HG03025 (cell line): ENCODE measurements at regions not wholly inside any gene's neighbourhood (a gene's known extent, or its start where the extent isn't known, plus 50 kb on each side); places are given as distances from the start of the nearest gene placed in this dataset.

Source experiments
- ATAC-seq: cut with Tn5 transposase; IDR thresholded peaks from one replicate; pipeline ENCODE4 v1.9.1; 2021; ENCODE audit warnings: mild to moderate bottlenecking, moderate library complexity; ENCODE audit not compliant: unreplicated experiment, low FRiP score

- no peak for ATAC-seq
Observed at GRCh38 chr11:15649371-15650104, 534.8 kb downstream of the INSC start.

- ATAC-seq, result peak; percentile 95
Observed at GRCh38 chr11:15650105-15650938, 535.6 kb downstream of the INSC start.

DNA sequence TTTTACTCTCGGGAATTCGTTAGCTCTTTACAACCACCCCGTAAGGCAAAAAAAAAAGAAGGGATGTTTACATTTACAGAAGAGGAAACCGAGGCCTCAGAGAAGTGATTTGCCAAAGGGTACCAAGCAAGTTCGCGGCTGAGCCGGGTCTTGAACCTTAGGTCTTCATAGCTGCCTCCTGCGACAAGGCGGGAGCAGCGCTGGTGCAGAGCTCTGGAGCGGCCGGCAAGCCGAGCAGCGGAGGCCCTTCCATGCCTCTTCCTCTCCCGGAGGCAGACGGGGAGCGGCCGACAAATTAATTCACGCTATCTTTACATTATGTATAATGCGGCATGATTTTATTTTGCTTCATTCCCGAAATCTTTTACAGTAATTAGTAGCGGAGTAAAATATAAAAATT lies 536.3 kb downstream of the INSC start:
- ATAC-seq, result no peak

DNA sequence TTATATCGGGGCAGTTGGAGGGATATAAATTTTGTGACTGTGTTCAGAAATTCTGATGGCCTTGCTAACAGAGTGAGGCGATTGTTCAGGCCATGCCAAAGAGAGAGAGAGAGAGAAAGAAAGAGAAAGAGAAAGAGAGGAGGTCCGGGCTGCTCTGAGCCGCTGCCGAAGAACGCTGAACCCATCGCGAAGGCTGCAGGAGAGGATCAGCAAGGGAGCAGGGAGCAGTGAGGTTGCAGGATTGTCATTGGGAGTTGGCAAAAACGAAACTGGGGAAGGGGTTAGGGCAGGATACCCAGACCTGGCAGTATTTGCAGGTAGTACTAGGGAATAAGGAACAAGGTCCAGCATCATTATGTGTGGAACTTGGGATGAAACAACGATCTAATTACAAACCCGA lies 537.1 kb downstream of the INSC start:
- ATAC-seq, result no peak

GRCh38 chr11:15653191-15653710 lies 538.5 kb downstream of the INSC start:
- ATAC-seq, result no peak

DNA sequence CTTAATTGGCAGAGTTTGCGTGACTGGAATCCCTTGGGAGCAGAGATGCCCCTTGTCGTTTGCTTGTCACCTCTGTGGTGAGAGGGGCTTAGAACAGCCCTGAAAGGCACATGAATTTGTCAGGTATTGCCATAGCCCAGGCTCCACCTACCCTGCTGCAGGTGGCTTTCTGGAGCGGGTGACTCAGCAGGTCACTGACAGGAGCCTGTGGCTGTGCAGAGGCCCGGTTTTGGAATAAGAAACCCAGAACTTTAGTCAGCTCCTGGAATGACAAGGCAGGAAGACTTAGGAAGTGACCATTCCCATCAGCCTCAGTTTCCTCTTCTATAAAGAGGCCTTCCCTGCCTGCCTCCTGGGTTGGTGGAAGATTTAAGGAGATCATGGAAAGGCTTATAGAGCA lies 539.7 kb downstream of the INSC start:
- no peak for ATAC-seq

DNA sequence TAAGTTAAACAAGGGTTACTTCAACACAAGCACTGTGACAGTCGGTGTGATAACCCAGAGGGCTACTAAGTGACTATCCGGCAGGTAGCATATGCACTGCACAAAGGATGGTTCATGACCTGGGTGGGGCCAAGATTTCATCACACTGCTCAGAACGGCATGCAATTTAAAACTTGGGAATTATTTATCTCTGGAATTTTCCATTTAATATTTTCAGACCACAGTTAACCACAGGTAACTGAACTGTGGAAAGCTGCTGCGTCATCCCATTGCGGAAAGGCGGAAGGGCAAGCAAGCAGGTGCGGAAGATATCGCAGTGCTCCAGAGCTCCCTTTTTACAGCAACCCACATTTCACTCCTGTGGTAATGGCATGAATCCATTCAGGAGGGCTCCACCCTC lies 540.8 kb downstream of the INSC start:
- ATAC-seq, result no peak

DNA sequence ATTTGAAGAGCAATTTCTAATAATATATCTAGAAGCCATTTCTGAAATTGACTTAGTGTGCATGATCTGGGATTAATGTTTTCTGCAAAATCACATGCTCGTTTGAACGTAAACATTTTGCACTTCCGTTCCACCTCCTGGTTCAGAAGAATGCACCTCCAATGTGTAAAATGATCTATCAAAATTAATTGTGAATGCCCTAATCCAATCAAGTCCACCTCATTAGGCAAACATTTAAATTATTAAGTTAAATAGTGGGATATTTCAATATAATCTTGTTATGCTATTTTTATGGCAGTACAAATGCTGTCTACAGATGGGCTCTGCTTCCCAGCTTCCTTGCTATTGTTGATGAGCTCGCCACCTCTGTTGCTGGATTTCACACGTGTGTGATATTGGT lies 542.5 kb downstream of the INSC start:
- ATAC-seq, result no peak

DNA sequence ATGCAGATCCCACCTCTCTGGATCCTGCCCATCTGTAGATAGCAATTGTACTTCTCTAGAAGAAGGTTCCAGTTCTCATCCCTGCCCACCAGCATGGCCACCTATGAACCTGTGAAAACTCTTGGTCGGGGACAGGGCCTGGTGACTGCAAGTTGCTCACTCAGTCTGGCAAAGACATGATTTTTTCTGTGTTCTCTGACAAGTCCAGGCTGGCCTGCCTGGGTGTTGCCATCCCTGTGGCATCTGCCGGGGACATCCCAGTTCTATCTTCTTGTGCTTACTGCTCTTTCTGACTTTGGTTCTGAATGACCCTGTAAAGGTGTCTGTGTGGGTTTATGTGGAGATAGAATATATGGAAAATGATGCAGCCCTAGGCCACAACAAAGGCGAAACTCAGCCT lies 545.8 kb downstream of the INSC start:
- ATAC-seq, result no peak

DNA sequence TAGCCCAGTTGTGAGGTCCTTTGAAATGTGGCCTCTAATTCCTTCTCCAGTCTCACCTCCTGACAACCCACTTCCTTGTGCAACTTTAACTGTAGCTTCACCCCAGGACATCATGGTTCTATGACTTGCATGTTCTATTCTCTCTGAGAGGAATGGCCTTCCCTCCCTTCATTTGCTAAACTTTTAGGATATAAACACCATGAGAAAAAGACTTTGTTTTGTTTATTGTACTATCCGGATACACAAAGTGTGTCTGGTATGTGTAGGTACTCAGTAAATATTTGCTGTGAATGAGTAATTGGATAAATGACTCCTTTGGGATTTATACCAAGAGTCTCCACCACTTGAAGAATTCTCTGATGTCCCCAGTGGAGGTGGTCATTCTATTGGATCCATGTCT lies 547.6 kb downstream of the INSC start:
- ATAC-seq, result no peak

DNA sequence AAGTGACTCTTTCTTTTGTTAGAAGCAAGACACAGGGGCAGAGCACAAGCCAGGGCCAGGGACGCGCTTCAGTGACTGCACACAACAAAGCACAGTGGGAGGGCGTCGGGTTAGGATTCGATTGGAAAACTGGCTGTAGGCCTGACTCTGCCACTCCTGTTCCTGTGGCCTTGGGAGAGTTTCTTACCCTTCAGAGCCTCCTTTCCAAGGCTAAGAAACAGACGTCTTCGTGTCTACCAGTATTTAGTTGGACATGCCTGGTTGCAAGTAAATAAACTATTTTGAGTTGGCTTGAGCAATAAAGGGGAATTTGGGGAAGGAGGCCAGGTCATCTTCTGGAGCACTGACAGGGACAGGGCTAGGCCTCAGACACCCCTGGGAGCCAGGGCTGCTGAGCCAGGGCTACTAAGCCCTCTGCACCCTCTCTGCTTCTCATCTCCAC lies 549.1 kb downstream of the INSC start:
- no peak for ATAC-seq

DNA sequence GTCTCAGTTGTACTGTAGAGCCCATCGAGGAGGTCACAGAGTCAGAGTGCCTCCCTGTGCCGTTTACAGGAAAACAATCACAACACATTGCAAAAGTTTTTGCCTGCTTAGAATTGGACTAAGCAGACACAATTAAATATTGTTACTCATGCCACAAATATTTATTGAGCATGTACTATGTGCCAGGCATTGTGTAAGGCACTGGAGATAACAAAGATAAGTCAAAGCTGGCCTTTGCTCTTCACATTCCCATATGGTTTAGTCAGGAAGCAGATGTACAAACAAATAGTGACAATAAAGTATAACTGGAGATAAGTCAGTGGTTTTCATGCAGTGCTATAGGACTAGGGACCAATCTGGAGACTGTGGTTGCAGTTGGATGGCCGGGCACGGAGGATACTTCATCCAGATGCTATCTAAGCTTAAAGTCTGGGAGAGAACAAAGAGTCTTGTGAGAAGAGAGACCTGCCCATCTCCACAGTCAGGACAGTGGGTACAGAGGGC lies 550.7 kb downstream of the INSC start:
- ATAC-seq, result no peak

DNA sequence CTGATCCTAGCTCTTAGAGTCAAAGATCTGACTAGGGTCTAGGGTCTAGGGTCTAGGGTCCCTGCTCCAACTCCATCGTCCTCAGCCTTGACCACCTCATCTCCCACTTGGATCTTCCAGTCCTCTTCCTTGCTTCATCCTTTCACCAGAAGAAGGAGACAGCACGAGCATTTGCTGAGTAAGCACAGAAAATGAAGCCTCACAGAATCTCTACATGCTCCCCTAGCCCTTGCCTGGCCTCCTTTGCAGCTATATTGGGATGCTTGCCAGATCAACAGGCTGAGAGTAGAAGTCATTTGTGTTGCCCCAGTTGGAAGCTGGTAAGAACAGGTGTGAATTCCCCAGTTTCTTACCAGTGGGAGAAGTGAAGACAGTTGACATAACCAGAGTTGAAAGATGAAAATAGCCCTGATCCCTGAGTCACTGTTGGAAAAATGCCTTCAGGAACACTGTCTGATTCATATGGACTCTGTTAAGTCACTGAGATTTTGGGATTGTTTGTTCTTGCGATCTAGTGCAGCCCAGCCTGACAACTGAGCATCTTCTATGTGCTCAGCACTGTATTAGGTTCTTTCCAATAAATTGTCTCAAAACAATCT lies 552.5 kb downstream of the INSC start:
- no peak for ATAC-seq

DNA sequence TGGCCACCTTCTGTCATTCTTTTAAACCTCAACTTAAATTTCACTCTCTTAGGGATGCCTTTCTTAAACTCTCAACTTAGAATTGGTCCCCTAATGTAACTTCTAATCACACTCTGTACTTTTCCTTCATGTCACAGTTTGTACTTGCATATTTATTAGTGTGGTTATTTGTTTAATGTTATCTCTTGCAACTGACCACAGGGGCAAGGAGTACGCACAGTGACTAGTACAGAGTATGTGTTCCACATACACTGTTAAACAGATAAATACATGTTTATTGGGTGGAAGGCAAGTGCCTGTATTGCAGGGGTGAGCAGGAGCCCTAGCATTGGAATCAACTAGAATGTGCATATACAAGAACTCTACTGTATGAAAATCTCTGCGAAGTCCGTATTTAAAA lies 554.0 kb downstream of the INSC start:
- ATAC-seq, result no peak

DNA sequence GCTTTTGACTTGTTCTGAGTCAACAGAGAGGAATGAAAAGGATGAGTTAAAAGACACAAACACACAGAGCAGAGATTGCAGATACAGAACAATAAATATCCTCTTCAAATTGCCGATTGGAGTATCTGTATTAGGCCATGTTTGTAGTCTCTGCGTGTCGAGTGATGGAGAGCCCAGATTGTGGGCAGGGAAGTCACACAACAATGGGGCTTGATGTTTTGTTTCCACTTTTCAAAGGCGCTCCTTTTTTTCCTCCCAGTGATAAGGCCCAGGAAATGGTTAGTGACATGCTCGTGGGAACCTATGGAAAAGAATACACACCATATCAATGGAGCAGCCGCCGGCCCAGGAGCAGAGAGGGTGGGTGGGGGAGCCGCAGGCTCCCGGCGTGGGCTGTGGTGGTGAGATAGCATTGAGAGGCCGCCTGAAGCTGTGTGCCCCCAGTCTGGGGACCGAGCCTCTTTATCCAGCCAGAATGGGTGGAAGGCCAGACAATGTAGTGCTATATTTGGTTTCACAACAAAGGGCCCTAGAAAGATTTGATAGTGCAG lies 555.9 kb downstream of the INSC start:
- ATAC-seq, result no peak

DNA sequence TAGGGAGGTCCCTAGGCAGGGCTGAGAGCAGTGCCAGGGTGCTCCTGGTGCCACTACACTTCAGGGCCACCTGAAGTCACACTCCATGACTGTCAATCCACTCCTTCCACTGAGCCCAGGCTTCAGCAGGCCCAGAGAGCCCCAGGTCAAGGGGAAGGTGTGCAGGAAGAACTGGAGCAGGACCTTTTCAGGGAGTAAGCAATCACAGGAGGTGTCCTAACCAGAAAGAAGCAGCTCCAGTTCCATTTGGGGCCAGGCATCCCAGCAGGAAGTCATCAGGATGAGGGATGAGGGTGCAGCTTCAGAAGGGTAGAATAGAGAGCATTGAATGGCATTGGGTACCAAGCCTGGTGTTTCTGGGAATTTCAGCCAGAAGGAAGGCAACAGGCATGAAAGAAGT lies 556.5 kb downstream of the INSC start:
- no peak for ATAC-seq

DNA sequence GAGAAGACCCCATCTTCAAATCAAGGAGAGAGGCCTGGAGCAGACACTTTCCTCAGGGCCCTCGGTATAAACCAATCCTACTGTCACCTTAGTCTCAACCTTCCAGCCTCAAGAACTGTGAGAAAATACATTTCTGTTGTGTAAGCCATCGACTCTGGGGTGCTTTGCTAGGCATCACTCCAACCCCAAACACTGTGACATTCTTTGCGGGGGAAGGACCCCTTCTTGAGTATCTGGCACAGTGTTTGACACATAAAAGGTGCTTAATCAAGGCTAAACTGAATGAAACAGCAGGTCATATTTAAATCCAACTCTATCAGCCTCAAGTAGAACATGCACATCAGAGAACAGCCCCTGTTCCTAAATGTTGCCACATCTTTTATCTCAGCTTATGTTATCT lies 558.1 kb downstream of the INSC start:
- no peak for ATAC-seq

DNA sequence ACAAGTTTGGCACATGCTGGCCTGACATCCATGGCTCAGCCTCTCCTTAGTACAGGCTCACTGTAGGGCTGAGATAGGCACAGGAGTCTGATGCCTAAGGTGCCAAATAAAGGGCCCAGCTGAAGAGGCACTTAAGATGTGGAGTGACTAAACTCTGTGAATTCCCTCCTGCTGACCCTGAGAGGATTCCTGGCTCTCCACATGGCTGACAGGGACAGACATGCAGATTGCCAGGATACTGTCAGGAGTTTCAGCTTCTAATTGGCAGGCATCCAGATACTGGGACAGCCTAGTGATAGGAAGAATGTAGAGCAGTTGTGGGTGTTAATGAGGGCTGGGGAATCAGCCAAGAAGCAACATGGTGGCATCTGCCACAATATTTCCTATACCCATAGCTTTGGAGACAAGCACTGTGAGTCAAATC lies 558.7 kb downstream of the INSC start:
- ATAC-seq, result no peak

DNA sequence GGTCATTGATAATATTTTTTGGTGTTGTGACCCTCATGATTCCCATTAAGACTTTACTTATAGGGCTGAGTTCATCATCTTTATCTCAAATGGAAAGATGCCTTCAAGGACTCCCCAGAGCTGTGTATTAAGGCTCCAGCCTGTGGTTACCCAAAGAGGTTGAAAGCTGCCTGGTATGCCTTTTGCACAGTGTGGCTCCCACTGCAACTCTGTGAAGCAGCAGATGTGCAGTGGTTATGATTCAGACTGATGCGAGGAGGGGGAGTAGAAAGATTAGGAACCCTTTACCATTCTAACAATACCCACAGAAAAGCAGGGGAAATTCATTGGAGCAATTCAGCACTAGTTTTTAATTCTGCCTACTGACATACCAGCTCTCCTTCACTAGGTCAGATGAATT lies 560.0 kb downstream of the INSC start:
- no peak for ATAC-seq

DNA sequence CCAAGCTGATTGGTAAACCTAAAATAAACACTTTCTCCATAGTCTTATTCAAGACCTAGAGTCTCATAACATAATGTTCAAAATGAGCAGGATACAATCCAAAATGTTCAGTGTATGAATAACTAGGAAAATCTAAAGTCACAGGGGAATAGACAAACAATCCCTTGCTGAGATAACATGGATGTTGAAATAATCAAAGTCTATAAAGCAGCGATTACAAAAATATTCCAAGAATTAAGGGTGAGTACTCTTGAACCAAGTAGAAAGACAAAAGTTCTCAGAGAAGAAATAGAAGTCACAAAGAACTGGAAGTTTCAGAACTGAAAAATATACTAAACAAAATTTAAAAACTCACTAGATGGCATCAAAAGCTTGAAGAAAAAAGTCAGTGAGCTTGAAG lies 561.0 kb downstream of the INSC start:
- no peak for ATAC-seq

DNA sequence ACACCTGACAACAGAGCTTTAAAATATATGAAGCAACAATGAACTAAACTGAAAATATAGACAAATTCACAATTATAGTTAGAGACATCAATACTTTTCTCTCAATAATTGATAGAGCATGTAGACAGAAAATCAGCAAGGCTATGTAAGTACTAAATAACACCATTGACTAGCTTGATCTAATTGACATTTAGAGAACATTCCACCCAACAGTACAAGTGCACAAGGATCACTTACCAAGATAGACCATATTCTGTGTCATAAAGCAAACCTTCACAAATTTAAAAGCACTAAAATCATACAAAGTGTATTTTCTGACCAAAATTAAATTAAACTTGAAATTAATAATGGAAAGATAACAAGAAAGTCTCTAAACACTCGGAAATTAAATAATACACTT lies 562.5 kb downstream of the INSC start:
- no peak for ATAC-seq
